Adrenal gland (tissue), 5 donors: ENCODE measurements at regions not wholly inside any gene's neighbourhood (a gene's known extent, or its start where the extent isn't known, plus 50 kb on each side); places are given as distances from the start of the nearest gene placed in this dataset.

Experiments
- CTCF ChIP-seq, 6 experiments: fragments of 450-650 bp in 4 of 6; fragments of 200-600 bp in 2 of 6; sonication (generic) in 1 of 6; IDR thresholded peaks; 1 replicate in 5 of 6; 2 replicates in 1 of 6; pipeline versions ENCODE4 v1.5.1 to v1.8.0; 2016 to 2021; ENCODE audit warnings: antibody characterized with exemption in 6 of 6, mild to moderate bottlenecking in 2 of 6, moderate library complexity in 1 of 6
- POLR2A ChIP-seq, 2 donors: fragments of 450-650 bp; IDR thresholded peaks; one replicate each; pipeline ENCODE4 v1.6.1; 2017; ENCODE audit warnings: antibody characterized with exemption in 2 of 2, mild to moderate bottlenecking in 2 of 2, moderate library complexity in 1 of 2
- donor health status: DM: no; HTN: no; CAD: no.

- TF ChIP-seq CTCF (IDR thresholded peaks at IDR 0.05) (no peak), POLR2A (IDR thresholded peaks at IDR 0.05) (no peak)
These were observed 188.5 kb downstream of the HLX start for GRCh38 chr1:221067721-221068120.
